ENCODE measurements at regions not wholly inside any gene's neighbourhood (a gene's known extent, or its start where the extent isn't known, plus 50 kb on each side); places are given as distances from the start of the nearest gene placed in this dataset.

DNA sequence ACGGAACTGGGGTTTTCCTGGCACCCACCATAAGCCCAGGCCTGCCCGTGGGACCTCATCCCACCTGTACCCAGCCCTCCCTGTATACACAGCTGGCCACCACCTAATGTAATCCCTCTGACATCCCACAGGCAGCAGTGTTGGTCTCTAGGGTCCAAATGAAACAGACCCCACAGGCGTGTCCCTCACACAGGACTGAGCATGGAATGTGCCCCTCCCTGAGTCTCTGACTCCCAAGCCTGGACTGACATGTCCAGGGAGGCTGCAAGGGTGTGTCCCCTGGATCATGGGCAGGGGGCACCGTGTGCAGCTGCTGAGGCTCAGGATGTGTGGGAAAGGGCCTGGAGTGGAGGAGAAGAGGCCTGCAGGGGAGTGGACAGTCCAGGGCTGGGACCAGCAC, 50.6 kb upstream of the PPARA start:
- Histone ChIP-seq H3K27ac (ENCODE audit: low read depth in 2 of 2, low read length in 2 of 2) (no peak overlapping the region), H3K9ac (ENCODE audit: low read length in 3 of 3) (no peak overlapping the region), H3K36me3 (ENCODE audit: control insufficient read depth in 2 of 3, insufficient read depth in 3 of 3, low read length in 3 of 3) (peaks cover 0 to 54% (median 12%) of the 10 kb centered on the region in 3 donors), H3K4me3 (ENCODE audit: low read length in 3 of 3) (no peak overlapping the region), H3K9me3 (ENCODE audit: control insufficient read depth in 2 of 3, insufficient read depth in 1 of 3, low read length in 3 of 3) (no peaks in the 10 kb centered on the region), H3K27me3 (ENCODE audit: control insufficient read depth, insufficient read depth, low read length) (no peaks in the 10 kb centered on the region), H3K4me1 (ENCODE audit: control insufficient read depth in 2 of 3, insufficient read depth in 2 of 3, low read depth in 1 of 3, low read length in 3 of 3) (peaks cover 0 to 57% (median 23%) of the 10 kb centered on the region in 3 donors)
- intact Hi-C loops (cut with DNase I): no loop called here
- FAIRE-seq (no peak), DNase-seq (no peak)
- TF ChIP-seq, protein P1, sequence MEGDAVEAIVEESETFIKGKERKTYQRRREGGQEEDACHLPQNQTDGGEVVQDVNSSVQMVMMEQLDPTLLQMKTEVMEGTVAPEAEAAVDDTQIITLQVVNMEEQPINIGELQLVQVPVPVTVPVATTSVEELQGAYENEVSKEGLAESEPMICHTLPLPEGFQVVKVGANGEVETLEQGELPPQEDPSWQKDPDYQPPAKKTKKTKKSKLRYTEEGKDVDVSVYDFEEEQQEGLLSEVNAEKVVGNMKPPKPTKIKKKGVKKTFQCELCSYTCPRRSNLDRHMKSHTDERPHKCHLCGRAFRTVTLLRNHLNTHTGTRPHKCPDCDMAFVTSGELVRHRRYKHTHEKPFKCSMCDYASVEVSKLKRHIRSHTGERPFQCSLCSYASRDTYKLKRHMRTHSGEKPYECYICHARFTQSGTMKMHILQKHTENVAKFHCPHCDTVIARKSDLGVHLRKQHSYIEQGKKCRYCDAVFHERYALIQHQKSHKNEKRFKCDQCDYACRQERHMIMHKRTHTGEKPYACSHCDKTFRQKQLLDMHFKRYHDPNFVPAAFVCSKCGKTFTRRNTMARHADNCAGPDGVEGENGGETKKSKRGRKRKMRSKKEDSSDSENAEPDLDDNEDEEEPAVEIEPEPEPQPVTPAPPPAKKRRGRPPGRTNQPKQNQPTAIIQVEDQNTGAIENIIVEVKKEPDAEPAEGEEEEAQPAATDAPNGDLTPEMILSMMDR (IDR thresholded peaks at IDR 0.05; ENCODE audit: borderline replicate concordance, extremely low read depth, insufficient read depth): no peak

DNA sequence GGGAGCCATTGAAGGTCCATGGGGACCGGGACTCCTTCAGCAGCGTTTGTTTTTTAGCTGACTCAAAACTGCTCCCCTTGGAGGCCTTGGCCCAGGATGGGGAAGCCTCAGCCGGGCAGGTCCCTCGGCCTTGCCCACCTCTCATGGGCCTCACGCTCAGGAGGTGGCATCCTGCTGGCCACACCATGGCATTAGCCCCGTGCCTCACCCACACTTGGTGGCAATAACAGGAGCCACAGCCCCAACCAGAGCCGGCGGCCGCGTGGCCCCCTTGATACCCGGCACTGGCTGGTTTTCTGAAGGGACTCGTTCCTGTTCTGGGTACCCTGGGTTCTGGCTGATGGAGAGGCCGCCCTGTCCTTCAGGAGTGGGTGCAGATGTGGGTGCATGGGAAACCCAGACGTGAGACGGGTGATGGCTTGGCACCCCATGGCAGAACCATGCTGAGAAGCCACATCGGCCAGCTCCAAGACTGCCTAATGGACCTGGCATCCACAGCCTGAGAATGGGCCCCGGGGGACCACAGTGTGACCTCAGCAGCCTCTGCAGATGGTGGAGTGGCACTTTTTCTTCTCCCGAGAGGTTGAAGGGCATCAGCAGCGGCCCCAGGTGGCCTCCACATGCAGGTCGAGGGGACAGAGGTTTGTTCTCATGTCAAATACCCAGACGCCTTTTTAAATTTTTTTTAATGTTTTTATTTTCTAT, 49.8 kb upstream of the PPARA start:
- H3K27me3 ChIP-seq (ENCODE audit: control insufficient read depth, insufficient read depth, low read length): no peaks in the 10 kb centered on the region
- intact Hi-C loops (cut with DNase I): no loop called here
- DNase-seq: no peak
- H3K9ac ChIP-seq (ENCODE audit: low read length in 3 of 3): no peak overlapping the region
- no peak overlapping the region for H3K4me3 ChIP-seq (ENCODE audit: low read length in 3 of 3)
- H3K36me3 ChIP-seq (ENCODE audit: control insufficient read depth in 2 of 3, insufficient read depth in 3 of 3, low read length in 3 of 3): peaks cover 0 to 56% (median 12%) of the 10 kb centered on the region in 3 donors
- no peak for FAIRE-seq
- no peaks in the 10 kb centered on the region for H3K9me3 ChIP-seq (ENCODE audit: control insufficient read depth in 2 of 3, insufficient read depth in 1 of 3, low read length in 3 of 3)
- TF ChIP-seq, protein P1 (IDR thresholded peaks at IDR 0.05; ENCODE audit: borderline replicate concordance, extremely low read depth, insufficient read depth): no peak
- no peak overlapping the region for H3K27ac ChIP-seq (ENCODE audit: low read depth in 2 of 2, low read length in 2 of 2)
- peaks cover 0 to 62% (median 28%) of the 10 kb centered on the region in 3 donors for H3K4me1 ChIP-seq (ENCODE audit: control insufficient read depth in 2 of 3, insufficient read depth in 2 of 3, low read depth in 1 of 3, low read length in 3 of 3)

Small RNA genes in the stretch of these regions (microRNA-seq; reads per million reads assigned to microRNA genes)
- 1.0 reads per million for gene MIR3619
